ENCODE measurements at regions not wholly inside any gene's neighbourhood (a gene's known extent, or its start where the extent isn't known, plus 50 kb on each side); places are given as distances from the start of the nearest gene placed in this dataset.
"Not testable (repeated sequence)": the region's sequence is repeated elsewhere in the genome, so short reads cannot be mapped to it uniquely, and the experiment has no call there.

GRCh38 chr1:232317350-232317749 lies 312.6 kb downstream of the SIPA1L2 start:
- no peak overlapping the region for H3K27ac ChIP-seq
- TF ChIP-seq, protein P1, sequence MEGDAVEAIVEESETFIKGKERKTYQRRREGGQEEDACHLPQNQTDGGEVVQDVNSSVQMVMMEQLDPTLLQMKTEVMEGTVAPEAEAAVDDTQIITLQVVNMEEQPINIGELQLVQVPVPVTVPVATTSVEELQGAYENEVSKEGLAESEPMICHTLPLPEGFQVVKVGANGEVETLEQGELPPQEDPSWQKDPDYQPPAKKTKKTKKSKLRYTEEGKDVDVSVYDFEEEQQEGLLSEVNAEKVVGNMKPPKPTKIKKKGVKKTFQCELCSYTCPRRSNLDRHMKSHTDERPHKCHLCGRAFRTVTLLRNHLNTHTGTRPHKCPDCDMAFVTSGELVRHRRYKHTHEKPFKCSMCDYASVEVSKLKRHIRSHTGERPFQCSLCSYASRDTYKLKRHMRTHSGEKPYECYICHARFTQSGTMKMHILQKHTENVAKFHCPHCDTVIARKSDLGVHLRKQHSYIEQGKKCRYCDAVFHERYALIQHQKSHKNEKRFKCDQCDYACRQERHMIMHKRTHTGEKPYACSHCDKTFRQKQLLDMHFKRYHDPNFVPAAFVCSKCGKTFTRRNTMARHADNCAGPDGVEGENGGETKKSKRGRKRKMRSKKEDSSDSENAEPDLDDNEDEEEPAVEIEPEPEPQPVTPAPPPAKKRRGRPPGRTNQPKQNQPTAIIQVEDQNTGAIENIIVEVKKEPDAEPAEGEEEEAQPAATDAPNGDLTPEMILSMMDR (conservative IDR thresholded peaks at IDR 0.05) = no peak
- TF ChIP-seq ZFX (IDR thresholded peaks at IDR 0.05) = no peak

DNA sequence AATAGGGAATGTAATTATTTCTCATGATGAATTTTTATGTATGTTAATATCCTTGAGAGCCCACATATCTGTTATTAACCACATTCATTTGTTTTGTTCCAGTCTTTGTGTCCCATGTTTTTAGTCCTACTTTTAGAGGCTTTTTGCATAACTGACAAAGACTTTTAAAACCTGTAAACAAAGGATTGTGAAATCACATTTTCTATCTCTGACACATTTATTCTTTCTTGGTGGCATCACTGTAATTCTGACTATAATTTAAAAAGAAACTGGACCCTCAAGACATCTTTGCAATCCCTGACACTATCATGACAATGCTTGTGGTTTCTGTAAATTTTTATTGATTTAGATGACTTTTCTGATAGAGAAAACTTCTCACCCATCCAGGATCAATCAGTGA lies 313.1 kb downstream of the SIPA1L2 start:
- no peak for TF ChIP-seq ZFX (IDR thresholded peaks at IDR 0.05)
- TF ChIP-seq, protein P1 (conservative IDR thresholded peaks at IDR 0.05) = no peak
- H3K27ac ChIP-seq = no peak overlapping the region

DNA sequence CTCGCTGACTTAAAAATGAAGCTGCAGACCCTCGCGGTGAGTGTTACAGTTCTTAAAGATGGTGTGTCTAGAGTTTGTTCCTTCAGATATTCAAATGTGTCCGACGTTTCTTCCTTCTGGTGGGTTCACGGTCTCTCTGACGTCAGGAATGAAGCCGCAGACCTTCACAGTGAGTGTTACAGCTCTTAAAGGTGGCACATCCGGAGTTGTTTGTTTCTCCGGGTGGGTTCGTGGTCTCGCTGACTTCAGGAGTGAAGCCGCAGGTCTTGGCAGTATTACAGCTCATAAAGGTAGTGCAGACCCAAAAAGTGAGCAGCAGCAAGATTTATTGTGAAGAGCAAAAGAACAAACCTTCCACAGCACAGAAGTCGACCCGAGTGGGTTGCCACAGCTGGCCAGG lies 316.1 kb downstream of the SIPA1L2 start:
- not testable (repeated sequence) for H3K27ac ChIP-seq

DNA sequence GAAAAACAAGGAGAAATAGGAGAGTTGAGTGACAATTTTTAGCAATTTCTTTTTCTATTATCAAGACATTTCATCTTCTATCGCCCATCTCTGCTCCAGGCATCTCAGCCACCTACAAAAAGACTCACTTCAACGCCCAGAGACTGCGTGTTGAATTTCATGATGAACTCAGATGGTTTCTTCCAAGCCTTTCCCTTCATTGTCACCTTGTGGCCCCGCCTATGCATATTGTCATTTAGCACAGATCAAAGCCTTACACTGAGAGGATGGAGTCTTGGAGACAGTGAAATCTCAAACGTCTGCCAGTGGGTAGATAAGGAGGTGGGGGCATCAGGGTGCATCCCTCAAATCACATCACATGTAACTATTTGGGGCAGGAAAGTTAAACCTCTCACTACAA lies 319.4 kb downstream of the SIPA1L2 start:
- no peak overlapping the region for H3K27ac ChIP-seq
- no peak for TF ChIP-seq ZFX (IDR thresholded peaks at IDR 0.05)
- TF ChIP-seq, protein P1 (conservative IDR thresholded peaks at IDR 0.05) = no peak

GRCh38 chr1:232308616-232309015 lies 321.3 kb downstream of the SIPA1L2 start:
- no peak overlapping the region for H3K27ac ChIP-seq
- no peak for TF ChIP-seq ZFX (IDR thresholded peaks at IDR 0.05)
- TF ChIP-seq, protein P1 (conservative IDR thresholded peaks at IDR 0.05) = no peak

DNA sequence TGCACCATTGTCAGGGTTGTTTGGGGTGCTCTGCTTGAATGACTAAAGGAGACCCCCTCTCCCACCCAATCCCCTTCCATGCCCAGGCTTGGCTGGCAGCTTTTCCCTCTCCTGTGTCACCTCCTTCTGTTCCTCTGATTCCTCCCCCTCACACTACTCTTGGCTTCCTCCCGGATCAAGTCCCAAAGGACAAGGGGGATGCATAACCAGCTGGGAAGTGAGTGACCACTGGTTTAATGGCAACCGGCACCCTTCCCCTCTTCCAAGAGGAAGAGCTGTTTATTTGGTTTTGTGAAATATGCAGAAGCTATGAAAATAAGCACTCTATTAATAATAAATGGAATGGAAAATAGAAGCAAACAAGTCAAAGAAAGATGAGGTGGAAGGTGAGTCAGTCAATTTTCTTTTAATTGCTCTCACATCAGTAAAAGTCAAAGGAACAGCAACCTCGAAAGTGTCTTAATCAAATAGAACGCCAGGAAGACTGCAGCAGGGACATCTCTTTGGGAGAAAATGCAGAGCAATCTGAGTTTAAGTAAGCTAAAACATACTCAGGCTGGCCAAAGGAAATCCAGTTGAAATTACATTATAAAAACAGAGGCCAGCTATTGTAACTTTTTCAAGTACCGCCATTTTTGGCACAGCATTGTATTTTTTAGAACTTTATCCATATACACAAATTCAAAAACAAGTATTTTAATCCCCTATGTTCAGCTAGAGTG lies 322.5 kb downstream of the SIPA1L2 start:
- no peak overlapping the region for H3K27ac ChIP-seq
- no peak for TF ChIP-seq ZFX (IDR thresholded peaks at IDR 0.05)
- TF ChIP-seq, protein P1 (conservative IDR thresholded peaks at IDR 0.05) = no peak

- H3K27ac ChIP-seq = no peak overlapping the region
- TF ChIP-seq ZFX (IDR thresholded peaks at IDR 0.05) = no peak
- TF ChIP-seq, protein P1 (conservative IDR thresholded peaks at IDR 0.05) = peak; percentile 65
These were observed 323.5 kb downstream of the SIPA1L2 start for GRCh38 chr1:232306269-232306961.

All from C4-2B (cell line).